NT2/D1 (cell line): ENCODE measurements at regions not wholly inside any gene's neighbourhood (a gene's known extent, or its start where the extent isn't known, plus 50 kb on each side); places are given as distances from the start of the nearest gene placed in this dataset.

Experiments
- YY1 ChIP-seq: IDR thresholded peaks from 2 replicates; pipeline ENCODE4 v1.6.1; 2011; ENCODE audit not compliant: insufficient read length, insufficient read depth
- ZNF274 ChIP-seq: IDR thresholded peaks from 2 replicates; pipeline ENCODE4 v1.6.1; 2011; ENCODE audit warnings: mild to moderate bottlenecking, low read depth, low read length

- TF ChIP-seq ZNF274, result no peak
- no peak for TF ChIP-seq YY1
Observed at GRCh38 chr1:106843518-106843917, 213.0 kb upstream of the PRMT6 start.
